ENCODE measurements at regions not wholly inside any gene's neighbourhood (a gene's known extent, or its start where the extent isn't known, plus 50 kb on each side); places are given as distances from the start of the nearest gene placed in this dataset.

- TF ChIP-seq YY1 (IDR thresholded peaks at IDR 0.05; ENCODE audit: low read depth, low read length) (no peak), PHF8 (conservative IDR thresholded peaks at IDR 0.05; ENCODE audit: low read depth, low read length) (no peak), MAX (IDR thresholded peaks at IDR 0.05) (no peak), RAD21 (IDR thresholded peaks at IDR 0.05 in 1 of 2, conservative IDR thresholded peaks at IDR 0.05 in 1 of 2; ENCODE audit: low read depth in 2 of 2, low read length in 2 of 2) (no peak), CTCF (IDR thresholded peaks at IDR 0.05; ENCODE audit: control extremely low read depth in 1 of 3, insufficient read depth in 1 of 3, low read depth in 1 of 3, low read length in 3 of 3) (no peak), JUN (IDR thresholded peaks at IDR 0.05; ENCODE audit: low read depth, low read length) (no peak), POLR2AphosphoS5 (IDR thresholded peaks at IDR 0.05; ENCODE audit: low read depth, low read length) (no peak), SRF (IDR thresholded peaks at IDR 0.05; ENCODE audit: low read depth, low read length) (no peak), CHD1 (IDR thresholded peaks at IDR 0.05; ENCODE audit: low read depth, low read length) (no peak), POLR2A (IDR thresholded peaks at IDR 0.05; ENCODE audit: control extremely low read depth in 1 of 2, low read depth in 2 of 2, low read length in 2 of 2) (no peak), SIX5 (IDR thresholded peaks at IDR 0.05; ENCODE audit: low read depth, low read length) (no peak), GABPA (IDR thresholded peaks at IDR 0.05; ENCODE audit: borderline replicate concordance, insufficient read depth, low read length) (no peak)
Measured at GRCh38 chr18:67813380-67814028, 297.0 kb upstream of the DSEL start.
